ENCODE measurements at regions not wholly inside any gene's neighbourhood (a gene's known extent, or its start where the extent isn't known, plus 50 kb on each side); places are given as distances from the start of the nearest gene placed in this dataset.

DNA sequence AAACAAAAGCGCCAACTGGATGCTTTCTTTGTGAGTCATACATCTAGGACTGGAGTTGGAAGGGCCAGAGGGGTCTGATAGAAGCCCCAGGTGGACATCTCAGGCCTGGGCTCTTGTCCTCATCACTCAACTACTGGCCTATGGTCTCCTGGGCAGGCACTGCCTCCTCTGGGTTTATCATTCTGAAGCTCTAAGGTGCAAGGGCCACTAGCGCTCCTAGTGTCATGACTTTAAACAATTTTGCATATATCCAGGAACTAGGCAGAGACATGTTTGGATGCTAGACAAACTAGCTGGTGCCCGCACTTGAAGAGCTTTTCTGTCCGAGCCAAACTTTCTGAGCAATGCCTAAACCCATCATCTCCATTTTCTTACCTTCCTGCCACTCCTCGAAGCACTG is 72.3 kb downstream of the CD164 start:
- no peak for TF ChIP-seq MAX (IDR thresholded peaks at IDR 0.05)
- no peak for TF ChIP-seq TAF1 (IDR thresholded peaks at IDR 0.05; ENCODE audit: low read depth)
- no peak for TF ChIP-seq TCF12 (IDR thresholded peaks at IDR 0.05; ENCODE audit: low read depth)
- no peak for TF ChIP-seq RAD21 (IDR thresholded peaks at IDR 0.05; ENCODE audit: low read depth)

GRCh38 chr6:109308018-109308492 is 74.2 kb downstream of the CD164 start:
- no peak for TF ChIP-seq CREB1 (IDR thresholded peaks at IDR 0.05; ENCODE audit: low read depth)
- TF ChIP-seq YY1 (IDR thresholded peaks at IDR 0.05; ENCODE audit: low read depth): no peak
- TF ChIP-seq TAF1 (IDR thresholded peaks at IDR 0.05; ENCODE audit: low read depth): no peak
- no peak for TF ChIP-seq RAD21 (IDR thresholded peaks at IDR 0.05; ENCODE audit: low read depth)
- no peak for TF ChIP-seq CEBPB (IDR thresholded peaks at IDR 0.05)
- no peak for TF ChIP-seq MAX (IDR thresholded peaks at IDR 0.05)
- TF ChIP-seq TEAD4 (IDR thresholded peaks at IDR 0.05): no peak
- no peak for TF ChIP-seq EP300 (IDR thresholded peaks at IDR 0.05; ENCODE audit: borderline replicate concordance)
- TF ChIP-seq ZBTB7A (IDR thresholded peaks at IDR 0.05; ENCODE audit: low read depth): no peak
- no peak for TF ChIP-seq TCF12 (IDR thresholded peaks at IDR 0.05; ENCODE audit: low read depth)
- no peak for TF ChIP-seq REST (IDR thresholded peaks at IDR 0.05; ENCODE audit: low read depth)
- TF ChIP-seq, protein P1, sequence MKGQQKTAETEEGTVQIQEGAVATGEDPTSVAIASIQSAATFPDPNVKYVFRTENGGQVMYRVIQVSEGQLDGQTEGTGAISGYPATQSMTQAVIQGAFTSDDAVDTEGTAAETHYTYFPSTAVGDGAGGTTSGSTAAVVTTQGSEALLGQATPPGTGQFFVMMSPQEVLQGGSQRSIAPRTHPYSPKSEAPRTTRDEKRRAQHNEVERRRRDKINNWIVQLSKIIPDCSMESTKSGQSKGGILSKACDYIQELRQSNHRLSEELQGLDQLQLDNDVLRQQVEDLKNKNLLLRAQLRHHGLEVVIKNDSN (IDR thresholded peaks at IDR 0.05): no peak
- no peak for TF ChIP-seq FOXM1 (IDR thresholded peaks at IDR 0.05; ENCODE audit: borderline replicate concordance, low read depth)
- no peak for TF ChIP-seq EGR1 (IDR thresholded peaks at IDR 0.05)
- no peak for TF ChIP-seq NFIC (IDR thresholded peaks at IDR 0.05)

DNA sequence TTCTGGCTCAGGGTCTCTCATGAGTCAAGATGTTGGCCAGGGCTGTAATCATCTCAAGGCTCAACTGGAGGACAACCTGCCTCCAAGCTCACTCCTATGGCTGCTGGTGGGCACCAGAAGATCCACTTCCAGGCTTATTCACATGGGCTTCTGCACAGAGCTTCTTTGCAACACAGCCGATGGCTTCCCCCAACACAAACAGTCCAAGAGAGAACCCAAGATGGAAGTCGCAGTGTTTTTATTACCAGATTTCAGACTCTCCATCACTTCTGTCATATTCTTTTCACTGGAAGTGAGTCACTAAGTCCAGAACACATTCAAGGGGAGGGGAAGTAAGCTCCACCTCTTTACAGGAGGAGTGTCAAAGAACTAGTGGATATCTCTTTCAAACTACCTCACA is 75.5 kb downstream of the CD164 start:
- TF ChIP-seq EGR1 (IDR thresholded peaks at IDR 0.05): no peak
- no peak for TF ChIP-seq CREB1 (IDR thresholded peaks at IDR 0.05; ENCODE audit: low read depth)
- no peak for TF ChIP-seq REST (IDR thresholded peaks at IDR 0.05; ENCODE audit: low read depth)
- TF ChIP-seq EP300 (IDR thresholded peaks at IDR 0.05; ENCODE audit: borderline replicate concordance): no peak
- TF ChIP-seq CEBPB (IDR thresholded peaks at IDR 0.05): no peak
- no peak for TF ChIP-seq RAD21 (IDR thresholded peaks at IDR 0.05; ENCODE audit: low read depth)
- TF ChIP-seq TCF12 (IDR thresholded peaks at IDR 0.05; ENCODE audit: low read depth): no peak

- TF ChIP-seq FOXM1 (IDR thresholded peaks at IDR 0.05; ENCODE audit: borderline replicate concordance, low read depth): no peak
- TF ChIP-seq, protein P1 (IDR thresholded peaks at IDR 0.05): no peak
- no peak for TF ChIP-seq EGR1 (IDR thresholded peaks at IDR 0.05)
- no peak for TF ChIP-seq RAD21 (IDR thresholded peaks at IDR 0.05; ENCODE audit: low read depth)
- no peak for TF ChIP-seq EP300 (IDR thresholded peaks at IDR 0.05; ENCODE audit: borderline replicate concordance)
- no peak for TF ChIP-seq MAX (IDR thresholded peaks at IDR 0.05)
- TF ChIP-seq TCF12 (IDR thresholded peaks at IDR 0.05; ENCODE audit: low read depth): no peak
- no peak for TF ChIP-seq CEBPB (IDR thresholded peaks at IDR 0.05)
Observed at GRCh38 chr6:109305028-109305427, 77.2 kb downstream of the CD164 start.

- TF ChIP-seq, protein P1 (IDR thresholded peaks at IDR 0.05): no peak
- TF ChIP-seq TEAD4 (IDR thresholded peaks at IDR 0.05) (no peak), TAF1 (IDR thresholded peaks at IDR 0.05; ENCODE audit: low read depth) (no peak), CEBPB (IDR thresholded peaks at IDR 0.05) (no peak), FOXM1 (IDR thresholded peaks at IDR 0.05; ENCODE audit: borderline replicate concordance, low read depth) (no peak), RAD21 (IDR thresholded peaks at IDR 0.05; ENCODE audit: low read depth) (no peak), ZBTB7A (IDR thresholded peaks at IDR 0.05; ENCODE audit: low read depth) (no peak), EGR1 (IDR thresholded peaks at IDR 0.05) (no peak), EP300 (IDR thresholded peaks at IDR 0.05; ENCODE audit: borderline replicate concordance) (no peak), MAX (IDR thresholded peaks at IDR 0.05) (no peak), TCF12 (IDR thresholded peaks at IDR 0.05; ENCODE audit: low read depth) (no peak), NFIC (IDR thresholded peaks at IDR 0.05) (no peak), CREB1 (IDR thresholded peaks at IDR 0.05; ENCODE audit: low read depth) (no peak)
Observed at GRCh38 chr6:109304284-109305015, 77.8 kb downstream of the CD164 start.
